ENCODE measurements at regions not wholly inside any gene's neighbourhood (a gene's known extent, or its start where the extent isn't known, plus 50 kb on each side); places are given as distances from the start of the nearest gene placed in this dataset.

DNA sequence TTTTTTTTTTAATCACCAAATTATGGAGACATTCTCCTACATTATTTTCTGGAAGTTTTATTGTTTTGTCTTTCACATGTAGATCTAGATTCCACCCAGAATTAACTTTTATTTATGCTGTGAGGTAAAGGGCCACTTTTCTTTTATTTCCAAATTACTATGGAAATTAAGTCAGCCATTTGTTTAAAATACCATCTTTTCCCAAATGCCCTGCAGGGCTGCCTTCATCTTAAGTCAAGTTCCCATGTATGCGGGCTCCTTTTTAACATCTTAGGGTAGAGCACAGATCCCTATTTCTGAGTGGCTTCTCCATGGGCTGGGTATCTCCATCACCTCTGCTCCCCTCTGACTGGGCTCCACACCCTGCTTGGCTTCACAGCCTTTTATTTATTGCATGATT lies 348.4 kb downstream of the SOX4 start:
- no peak for TF ChIP-seq EZH2 (optimal IDR thresholded peaks at IDR 0.05; ENCODE audit: low read depth, low read length)
- TF ChIP-seq, protein P1, sequence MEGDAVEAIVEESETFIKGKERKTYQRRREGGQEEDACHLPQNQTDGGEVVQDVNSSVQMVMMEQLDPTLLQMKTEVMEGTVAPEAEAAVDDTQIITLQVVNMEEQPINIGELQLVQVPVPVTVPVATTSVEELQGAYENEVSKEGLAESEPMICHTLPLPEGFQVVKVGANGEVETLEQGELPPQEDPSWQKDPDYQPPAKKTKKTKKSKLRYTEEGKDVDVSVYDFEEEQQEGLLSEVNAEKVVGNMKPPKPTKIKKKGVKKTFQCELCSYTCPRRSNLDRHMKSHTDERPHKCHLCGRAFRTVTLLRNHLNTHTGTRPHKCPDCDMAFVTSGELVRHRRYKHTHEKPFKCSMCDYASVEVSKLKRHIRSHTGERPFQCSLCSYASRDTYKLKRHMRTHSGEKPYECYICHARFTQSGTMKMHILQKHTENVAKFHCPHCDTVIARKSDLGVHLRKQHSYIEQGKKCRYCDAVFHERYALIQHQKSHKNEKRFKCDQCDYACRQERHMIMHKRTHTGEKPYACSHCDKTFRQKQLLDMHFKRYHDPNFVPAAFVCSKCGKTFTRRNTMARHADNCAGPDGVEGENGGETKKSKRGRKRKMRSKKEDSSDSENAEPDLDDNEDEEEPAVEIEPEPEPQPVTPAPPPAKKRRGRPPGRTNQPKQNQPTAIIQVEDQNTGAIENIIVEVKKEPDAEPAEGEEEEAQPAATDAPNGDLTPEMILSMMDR (IDR thresholded peaks at IDR 0.05; ENCODE audit: low read length) = no peak

Data from MM.1S (cell line).